ENCODE measurements at regions not wholly inside any gene's neighbourhood (a gene's known extent, or its start where the extent isn't known, plus 50 kb on each side); places are given as distances from the start of the nearest gene placed in this dataset.

- no peak for TF ChIP-seq NR0B1 (IDR thresholded peaks at IDR 0.05; ENCODE audit: partially characterized antibody)
Measured at GRCh38 chr13:95499811-95500712, 52.5 kb upstream of the CLDN10 start (continued).

DNA sequence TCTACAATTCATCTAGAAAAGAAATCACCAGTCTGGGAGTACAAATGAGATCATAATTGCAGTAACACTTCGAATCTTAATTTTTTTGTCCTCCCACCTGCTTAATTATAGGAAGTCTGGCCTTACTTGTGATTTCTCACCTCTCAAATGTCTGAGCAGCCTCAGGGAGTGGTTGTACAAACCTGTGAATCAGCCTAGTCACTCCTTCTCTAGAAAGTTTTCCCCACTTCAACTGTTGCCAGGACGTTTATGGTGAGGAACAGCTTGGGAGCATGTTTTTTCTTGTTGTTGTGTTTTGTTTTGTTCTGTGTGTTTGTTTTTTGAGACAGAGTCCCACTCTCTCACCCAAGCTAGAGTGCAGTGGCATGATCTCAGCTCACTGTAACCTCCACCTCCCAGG is 50.3 kb upstream of the CLDN10 start:
- no peak overlapping the region for H2AFZ ChIP-seq (ENCODE audit: low read depth, low read length)
- ATAC-seq, result no peak
- no peaks in the 10 kb centered on the region for H3K4me1 ChIP-seq (replicated peaks in 1 of 2; ENCODE audit: control insufficient read depth in 2 of 2, insufficient read depth in 2 of 2, low read length in 2 of 2)
- WGBS (ENCODE audit: insufficient coverage, low coverage, missing lambda C conversion rate), result 0% methylated on average over 2 of the region's 2 CpGs
- H3K9me1 ChIP-seq (ENCODE audit: control insufficient read depth, insufficient read depth, low read length), result no peaks in the 10 kb centered on the region
- no peaks in the 10 kb centered on the region for H3K36me3 ChIP-seq (ENCODE audit: control insufficient read depth, insufficient read depth, low read length)
- intact Hi-C loops (cut with micrococcal nuclease), result no loop called here
- TF ChIP-seq ZNF282 (CRISPR knock-in tag; IDR thresholded peaks at IDR 0.05) (no peak), PATZ1 (CRISPR knock-in tag; IDR thresholded peaks at IDR 0.05; ENCODE audit: borderline replicate concordance) (no peak), ZNF165 (CRISPR knock-in tag; IDR thresholded peaks at IDR 0.05; ENCODE audit: borderline replicate concordance) (no peak), U2AF2 (optimal IDR thresholded peaks at IDR 0.05; ENCODE audit: low read depth, low read length) (no peak), ZEB2 (IDR thresholded peaks at IDR 0.05) (no peak)
- no TSS peak for BruUV-seq (replicated peaks)
- no peak for DNase-seq (ENCODE audit: extremely low read depth in 1 of 4, low spot score in 3 of 4)
- ChIA-PET CTCF (ENCODE audit: low intra/inter-chr PET ratio) (no interaction called here), POLR2A (interaction anchor here (1.0 kb wide), 1 partner anchor 17 kb away, joined by 3 read pairs; no protein-coding TSS in a partner anchor)
- H3K27me3 ChIP-seq (ENCODE audit: control insufficient read depth in 2 of 2, insufficient read depth in 2 of 2, low read length in 2 of 2), result peaks cover 0 to 18% of the 10 kb centered on the region in 2 experiments; a peak in 3 of 5 replicates
- H4K20me1 ChIP-seq (replicated peaks; ENCODE audit: control insufficient read depth, insufficient read depth, low read length), result no peaks in the 10 kb centered on the region
- H3K79me2 ChIP-seq (ENCODE audit: control insufficient read depth, insufficient read depth, low read length), result no peaks in the 10 kb centered on the region
- FAIRE-seq, result no peak
- no peaks in the 10 kb centered on the region for H3K9me3 ChIP-seq (replicated peaks; ENCODE audit: control insufficient read depth, insufficient read depth, low read depth, low read length)
- no peak overlapping the region for H3K27ac ChIP-seq (ENCODE audit: extremely low read depth, low read depth, low read length)
- no peak overlapping the region for H3K9ac ChIP-seq (ENCODE audit: insufficient read depth in 1 of 2, low read depth in 2 of 2, low read length in 2 of 2)
- H3K4me3 ChIP-seq, result no peak overlapping the region
- in situ Hi-C loops (cut with MboI), result loop anchor here (25.0 kb wide), 1 partner anchor 1460 kb away; no protein-coding TSS in a partner anchor
- H3K4me2 ChIP-seq (ENCODE audit: insufficient read depth, low read length), result no peak overlapping the region
